Neural cell (in vitro differentiated cells): ENCODE measurements at regions not wholly inside any gene's neighbourhood (a gene's known extent, or its start where the extent isn't known, plus 50 kb on each side); places are given as distances from the start of the nearest gene placed in this dataset.

Source experiments
- CTCF ChIP-seq: fragments of 450-650 bp; IDR thresholded peaks from 2 replicates; pipeline ENCODE4 v1.5.1; 2014; ENCODE audit warnings: antibody characterized with exemption, mild to moderate bottlenecking, moderate library complexity; ENCODE audit not compliant: poor library complexity, severe bottlenecking
- EZH2 ChIP-seq: fragments of 200-600, 300-800 bp; shearing (Covaris generic), sonication (generic); IDR thresholded peaks from 2 replicates; pipeline ENCODE4 v1.6.1; 2014; ENCODE audit warnings: antibody characterized with exemption, low read length, borderline replicate concordance, mild to moderate bottlenecking; ENCODE audit not compliant: insufficient read depth, poor library complexity, severe bottlenecking

- no peak for TF ChIP-seq CTCF
- no peak for TF ChIP-seq EZH2
These were observed 679.7 kb downstream of the FAT4 start for GRCh38 chr4:125994430-125994829.
